ENCODE measurements at regions not wholly inside any gene's neighbourhood (a gene's known extent, or its start where the extent isn't known, plus 50 kb on each side); places are given as distances from the start of the nearest gene placed in this dataset.

GRCh38 chr6:21371061-21371460, 222.5 kb upstream of the SOX4 start:
- ChIA-PET POLR2A (no interaction called here), CTCF (no interaction called here)
- no peak for ATAC-seq (ENCODE audit: low read depth)
- Mint-ChIP-seq H3K27ac (no peak overlapping the region), H3K9me3 (ENCODE audit: insufficient read depth) (no peaks in the 10 kb centered on the region), H3K4me1 (peaks cover 7% of the 10 kb centered on the region), H3K4me3 (no peak overlapping the region), H3K27me3 (no peaks in the 10 kb centered on the region)
- intact Hi-C loops (cut with micrococcal nuclease), result no loop called here
- H2AFZ ChIP-seq (ENCODE audit: insufficient read depth, low read depth, low read length, poor library complexity, severe bottlenecking), result no peak overlapping the region
- no peaks in the 10 kb centered on the region for H3K79me2 ChIP-seq (ENCODE audit: control insufficient read depth, insufficient read depth, low read length)
- no peak overlapping the region for H3K27ac ChIP-seq (ENCODE audit: low read length in 2 of 2)
- no peaks in the 10 kb centered on the region for H3K9me3 ChIP-seq (ENCODE audit: control extremely low read depth in 1 of 3, control insufficient read depth in 2 of 3, insufficient read depth in 1 of 3, low read length in 2 of 3)
- no peaks in the 10 kb centered on the region for H3K4me1 ChIP-seq (ENCODE audit: control insufficient read depth in 2 of 2, insufficient read depth in 2 of 2, low read length in 2 of 2)
- TF ChIP-seq EZH2 (IDR thresholded peaks at IDR 0.05; ENCODE audit: borderline replicate concordance, insufficient read depth, low read depth, low read length, poor library complexity, severe bottlenecking) (no peak), CTCF (IDR thresholded peaks at IDR 0.05) (no peak)
- no peaks in the 10 kb centered on the region for H4K20me1 ChIP-seq (ENCODE audit: control insufficient read depth, insufficient read depth, low read length, poor library complexity, severe bottlenecking)
- H3K36me3 ChIP-seq (replicated peaks in 1 of 2; ENCODE audit: control extremely low read depth in 1 of 2, control insufficient read depth in 1 of 2, extremely low read depth in 1 of 2, insufficient read depth in 2 of 2, low read length in 1 of 2), result no peaks in the 10 kb centered on the region
- no peak for DNase-seq
- H3K27me3 ChIP-seq (replicated peaks in 1 of 4; ENCODE audit: control extremely low read depth in 1 of 4, control insufficient read depth in 3 of 4, insufficient read depth in 4 of 4, low read length in 3 of 4), result no peaks in the 10 kb centered on the region
- no peak overlapping the region for H3K4me3 ChIP-seq (ENCODE audit: control extremely low read depth in 1 of 5, extremely low read depth in 1 of 5, insufficient read depth in 1 of 5, low read depth in 2 of 5, low read length in 4 of 5)
- H3K4me2 ChIP-seq (replicated peaks; ENCODE audit: low read depth, low read length, poor library complexity, severe bottlenecking), result no peak overlapping the region
- H3K9ac ChIP-seq (ENCODE audit: low read length), result no peak overlapping the region
- WGBS (ENCODE audit: insufficient coverage), result no CpG with 5 or more reads among the region's 1 CpG

GRCh38 chr6:21371676-21372171, 221.8 kb upstream of the SOX4 start:
- 86% methylated on average over 1 of the region's 6 CpGs for WGBS (ENCODE audit: insufficient coverage)
- peaks cover 7% of the 10 kb centered on the region for H3K4me1 Mint-ChIP-seq
- CTCF ChIA-PET, result no interaction called here

More at GRCh38 chr6:21371676-21372171, 221.8 kb upstream of the SOX4 start:
- Histone ChIP-seq H3K4me3 (ENCODE audit: control extremely low read depth in 1 of 5, extremely low read depth in 1 of 5, insufficient read depth in 1 of 5, low read depth in 2 of 5, low read length in 4 of 5) (no peak overlapping the region), H3K36me3 (replicated peaks in 1 of 2; ENCODE audit: control extremely low read depth in 1 of 2, control insufficient read depth in 1 of 2, extremely low read depth in 1 of 2, insufficient read depth in 2 of 2, low read length in 1 of 2) (no peaks in the 10 kb centered on the region), H2AFZ (ENCODE audit: insufficient read depth, low read depth, low read length, poor library complexity, severe bottlenecking) (no peak overlapping the region), H4K20me1 (ENCODE audit: control insufficient read depth, insufficient read depth, low read length, poor library complexity, severe bottlenecking) (no peaks in the 10 kb centered on the region), H3K27me3 (replicated peaks in 1 of 4; ENCODE audit: control extremely low read depth in 1 of 4, control insufficient read depth in 3 of 4, insufficient read depth in 4 of 4, low read length in 3 of 4) (no peaks in the 10 kb centered on the region), H3K4me1 (ENCODE audit: control insufficient read depth in 2 of 2, insufficient read depth in 2 of 2, low read length in 2 of 2) (no peaks in the 10 kb centered on the region), H3K9ac (ENCODE audit: low read length) (no peak overlapping the region), H3K79me2 (ENCODE audit: control insufficient read depth, insufficient read depth, low read length) (no peaks in the 10 kb centered on the region), H3K9me3 (ENCODE audit: control extremely low read depth in 1 of 3, control insufficient read depth in 2 of 3, insufficient read depth in 1 of 3, low read length in 2 of 3) (no peaks in the 10 kb centered on the region), H3K4me2 (replicated peaks; ENCODE audit: low read depth, low read length, poor library complexity, severe bottlenecking) (no peak overlapping the region), H3K27ac (ENCODE audit: low read length in 2 of 2) (no peak overlapping the region)
- Mint-ChIP-seq H3K27me3 (no peaks in the 10 kb centered on the region), H3K9me3 (ENCODE audit: insufficient read depth) (no peaks in the 10 kb centered on the region), H3K4me3 (no peak overlapping the region), H3K27ac (no peak overlapping the region)
- intact Hi-C loops (cut with micrococcal nuclease), result no loop called here
- DNase-seq (no peak), ATAC-seq (ENCODE audit: low read depth) (no peak)
- no peak for TF ChIP-seq EZH2 (IDR thresholded peaks at IDR 0.05; ENCODE audit: borderline replicate concordance, insufficient read depth, low read depth, low read length, poor library complexity, severe bottlenecking)
- POLR2A ChIA-PET, result no interaction called here

Measured in B cell (primary cell).